NCI-H187 treated with DMSO at 0.1 percent for 48 hours (cell line): ENCODE measurements at regions not wholly inside any gene's neighbourhood (a gene's known extent, or its start where the extent isn't known, plus 50 kb on each side); places are given as distances from the start of the nearest gene placed in this dataset.
"Not testable (repeated sequence)": the region's sequence is repeated elsewhere in the genome, so short reads cannot be mapped to it uniquely, and the experiment has no call there.

Experiments used
- DNase-seq: peaks from one replicate; lab custom pipeline; 2025; lab: John Stamatoyannopoulos, UW

DNA sequence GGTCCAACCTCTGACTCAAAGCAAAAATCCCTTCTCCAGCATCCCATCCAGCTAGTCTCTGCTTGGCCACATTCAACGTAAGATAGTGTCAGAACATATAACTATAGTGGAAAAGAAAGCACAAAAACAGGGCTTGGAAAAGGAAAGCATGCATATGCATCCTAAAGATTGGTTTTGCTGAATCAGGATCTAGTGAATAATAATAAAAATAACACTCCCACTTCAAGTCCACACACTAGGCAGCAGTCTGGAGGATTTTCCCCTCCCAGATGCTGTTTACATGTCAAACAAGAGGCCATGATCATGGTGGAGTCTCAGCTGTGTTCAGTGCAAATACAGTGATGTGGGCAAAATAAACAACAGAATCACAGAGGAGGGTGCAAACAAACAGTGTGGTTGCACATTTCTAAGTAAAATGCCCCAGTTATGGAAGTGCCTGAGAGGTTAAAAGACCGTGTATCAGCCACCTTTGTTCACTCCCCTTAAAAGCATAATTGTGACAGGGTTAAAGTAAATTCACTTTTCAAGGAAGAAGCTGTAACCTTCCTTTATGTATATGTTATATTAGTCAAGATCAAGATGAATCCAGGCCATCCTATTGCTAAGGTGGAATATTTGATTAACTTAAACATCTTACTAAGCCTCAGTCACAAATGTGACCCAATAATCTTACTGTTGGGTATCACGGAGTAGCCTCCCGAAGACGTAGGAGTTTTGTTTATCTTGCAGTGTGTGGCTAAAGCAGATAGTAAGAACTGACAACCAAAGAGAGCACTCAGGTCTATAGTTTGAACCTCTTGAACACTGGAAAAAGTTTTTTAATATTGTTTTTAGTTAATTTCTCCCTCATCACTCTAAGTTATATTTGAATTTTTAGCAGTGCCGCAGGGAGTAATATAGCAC is 424.5 kb downstream of the SOX2 start:
- DNase-seq, result no peak

DNA sequence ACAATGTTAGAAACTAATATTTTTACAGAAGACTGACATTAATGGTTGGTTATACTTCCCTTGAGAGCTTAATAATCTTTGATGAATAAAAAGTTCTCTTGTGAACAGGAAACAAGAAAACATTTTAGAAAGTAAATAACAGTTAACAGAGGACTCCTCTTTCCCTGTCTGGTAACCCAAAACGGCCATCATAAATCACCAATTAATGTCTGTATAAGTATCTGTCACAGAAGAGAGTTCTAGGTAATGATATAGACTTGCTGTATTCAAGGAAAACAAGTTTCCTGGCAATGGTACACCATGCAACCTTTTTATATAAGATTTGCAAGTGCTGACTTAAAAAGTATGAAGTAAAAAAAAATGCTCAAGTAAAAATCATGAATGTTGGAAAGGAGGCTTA is 426.7 kb downstream of the SOX2 start:
- DNase-seq, result no peak

- no peak for DNase-seq
Observed at GRCh38 chr3:182139627-182140357, 428.1 kb downstream of the SOX2 start.

DNA sequence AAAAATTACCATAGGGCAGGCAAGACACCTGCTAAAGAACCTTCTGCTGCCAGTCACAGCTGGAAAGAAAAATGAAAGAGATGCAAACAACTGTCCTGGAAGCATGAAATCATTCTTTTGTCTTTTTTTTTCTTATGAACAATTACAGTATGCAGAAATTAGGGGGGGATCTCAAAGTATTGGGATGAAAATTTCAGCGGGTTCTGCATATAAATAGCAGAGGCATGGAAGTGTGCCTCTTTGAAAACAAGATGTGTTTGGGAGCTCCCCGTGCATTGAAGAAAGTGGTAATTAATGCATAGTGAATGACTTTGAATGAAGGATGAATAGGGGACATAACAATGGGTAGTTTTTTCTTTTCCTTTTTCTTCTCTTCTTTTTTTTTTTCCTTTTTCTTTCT is 431.2 kb downstream of the SOX2 start:
- DNase-seq, result no peak

GRCh38 chr3:182143903-182144302 is 432.2 kb downstream of the SOX2 start:
- DNase-seq, result no peak

DNA sequence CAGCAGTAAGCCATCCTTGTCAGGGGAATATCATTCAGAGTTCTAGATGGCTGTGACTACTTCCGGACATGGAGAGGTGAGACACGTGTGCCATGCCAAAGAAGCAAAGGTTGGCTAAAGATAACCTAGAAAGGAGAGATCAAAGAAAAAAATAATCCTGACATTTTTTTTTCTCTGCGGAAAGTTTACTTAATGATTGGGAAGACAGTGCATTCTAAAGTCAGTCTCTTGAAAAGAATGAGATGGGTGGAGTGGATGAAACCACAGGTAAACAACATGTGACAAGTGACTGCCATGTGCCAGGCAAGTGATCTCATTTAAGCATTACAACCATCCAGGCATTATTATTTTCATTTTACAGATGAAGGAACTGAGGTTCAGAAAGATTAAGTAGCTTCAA is 436.6 kb downstream of the SOX2 start:
- no peak for DNase-seq

DNA sequence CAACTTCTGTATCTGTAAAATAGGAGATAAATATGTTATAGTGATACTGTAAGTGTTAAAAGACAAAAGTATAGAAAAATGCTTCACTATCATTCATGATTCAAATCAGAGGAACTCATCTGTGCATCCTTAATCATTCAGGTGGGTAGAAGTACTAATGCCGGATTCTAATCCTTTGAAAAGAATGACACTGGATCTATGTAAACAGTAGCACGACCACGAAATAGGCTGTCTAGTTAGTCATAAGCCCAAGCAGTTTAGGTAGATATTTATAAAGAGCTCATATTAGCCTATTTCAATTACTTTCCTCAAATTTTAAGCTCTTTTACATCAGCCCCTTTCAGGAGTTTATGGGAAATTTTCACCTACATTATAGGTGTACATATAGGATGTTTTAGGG is 437.9 kb downstream of the SOX2 start:
- no peak for DNase-seq

DNA sequence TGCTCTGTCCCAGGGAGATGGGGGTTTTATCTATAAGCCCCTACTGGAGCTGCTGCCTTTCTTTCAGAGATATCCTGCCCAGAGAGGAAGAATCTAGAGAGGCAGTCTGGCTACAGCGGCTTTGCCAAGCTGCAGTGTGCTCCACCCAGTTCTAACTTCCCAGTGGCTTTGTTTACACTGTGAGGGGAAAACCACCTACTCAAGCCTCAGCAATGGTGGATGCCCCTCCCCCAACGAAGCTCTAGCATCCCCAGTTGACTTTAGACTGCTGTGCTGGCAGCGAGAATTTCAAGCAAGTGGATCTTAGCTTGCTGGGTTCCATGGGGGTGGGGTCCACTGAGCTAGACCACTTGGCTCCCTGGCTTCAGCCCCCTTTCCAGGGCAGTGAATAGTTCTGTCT is 444.6 kb downstream of the SOX2 start:
- DNase-seq, result not testable (repeated sequence)

GRCh38 chr3:182165234-182165633 is 453.5 kb downstream of the SOX2 start:
- DNase-seq, result no peak

GRCh38 chr3:182172534-182172933 is 460.8 kb downstream of the SOX2 start:
- DNase-seq, result no peak

GRCh38 chr3:182178488-182179200 is 466.9 kb downstream of the SOX2 start:
- DNase-seq, result no peak

DNA sequence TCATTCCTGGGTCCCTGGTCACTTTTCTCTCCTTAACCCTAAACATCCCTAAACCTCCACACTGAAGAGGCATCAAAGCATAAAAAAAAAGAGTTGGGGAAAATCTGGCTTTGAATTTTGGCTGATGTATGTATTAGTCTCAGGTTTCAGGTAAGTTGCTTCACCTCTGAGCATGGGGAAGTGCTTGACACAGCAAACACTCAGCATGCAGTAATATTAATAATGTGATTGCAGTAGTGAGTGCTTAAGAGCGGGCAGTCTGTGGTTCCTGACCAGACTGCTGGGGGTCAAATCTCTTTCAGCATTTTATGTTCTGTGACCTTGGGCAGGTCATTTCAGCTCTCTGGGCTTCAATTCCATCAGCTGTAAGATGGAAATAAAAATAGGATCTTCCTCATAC is 467.9 kb downstream of the SOX2 start:
- no peak for DNase-seq

GRCh38 chr3:182180654-182181385 is 469.1 kb downstream of the SOX2 start:
- no peak for DNase-seq

DNA sequence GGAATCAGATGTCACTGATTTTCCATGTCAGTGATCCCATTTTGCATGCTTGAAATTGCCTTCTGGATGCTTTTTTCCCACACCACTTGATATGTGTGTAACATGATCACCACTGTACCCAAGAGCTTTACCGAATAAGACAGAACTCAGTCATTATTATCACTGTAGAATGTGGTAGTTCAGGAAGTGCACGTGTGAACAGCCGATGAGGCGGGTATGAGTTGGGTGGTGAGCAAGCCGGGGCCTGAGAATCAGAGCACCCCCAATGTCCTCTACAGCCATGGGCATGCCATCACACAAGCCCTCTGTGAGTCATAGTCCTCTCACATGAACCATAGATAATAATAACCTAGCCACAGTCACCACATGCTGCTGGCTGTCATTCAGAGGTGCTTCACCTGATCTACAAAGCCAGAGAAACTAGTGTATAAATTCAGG is 470.8 kb downstream of the SOX2 start:
- DNase-seq, result peak; percentile 61

GRCh38 chr3:182183716-182184430 is 472.1 kb downstream of the SOX2 start:
- DNase-seq, result no peak

- DNase-seq, result no peak
Observed at GRCh38 chr3:182185313-182185712, 473.6 kb downstream of the SOX2 start.

GRCh38 chr3:182190056-182190455 is 478.3 kb downstream of the SOX2 start:
- no peak for DNase-seq

DNA sequence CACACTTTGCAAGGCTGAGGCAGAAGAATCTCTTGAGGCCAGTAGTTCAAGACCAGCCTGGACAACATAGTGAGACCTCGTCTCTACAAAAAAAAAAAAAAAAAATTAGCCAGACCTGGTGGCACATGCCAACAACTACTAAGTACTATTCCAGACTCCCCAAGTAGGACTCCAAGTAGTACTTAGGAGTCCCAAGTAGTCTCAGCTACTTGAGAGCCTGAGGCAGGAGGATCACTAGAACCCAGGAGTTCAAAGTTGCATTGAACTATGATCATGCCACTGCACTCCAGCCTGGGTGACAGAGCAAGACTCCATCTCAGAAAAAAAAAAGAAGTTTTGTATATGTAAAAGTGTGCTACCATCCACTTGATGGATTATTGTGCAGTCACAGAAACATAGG is 486.6 kb downstream of the SOX2 start:
- no peak for DNase-seq

DNA sequence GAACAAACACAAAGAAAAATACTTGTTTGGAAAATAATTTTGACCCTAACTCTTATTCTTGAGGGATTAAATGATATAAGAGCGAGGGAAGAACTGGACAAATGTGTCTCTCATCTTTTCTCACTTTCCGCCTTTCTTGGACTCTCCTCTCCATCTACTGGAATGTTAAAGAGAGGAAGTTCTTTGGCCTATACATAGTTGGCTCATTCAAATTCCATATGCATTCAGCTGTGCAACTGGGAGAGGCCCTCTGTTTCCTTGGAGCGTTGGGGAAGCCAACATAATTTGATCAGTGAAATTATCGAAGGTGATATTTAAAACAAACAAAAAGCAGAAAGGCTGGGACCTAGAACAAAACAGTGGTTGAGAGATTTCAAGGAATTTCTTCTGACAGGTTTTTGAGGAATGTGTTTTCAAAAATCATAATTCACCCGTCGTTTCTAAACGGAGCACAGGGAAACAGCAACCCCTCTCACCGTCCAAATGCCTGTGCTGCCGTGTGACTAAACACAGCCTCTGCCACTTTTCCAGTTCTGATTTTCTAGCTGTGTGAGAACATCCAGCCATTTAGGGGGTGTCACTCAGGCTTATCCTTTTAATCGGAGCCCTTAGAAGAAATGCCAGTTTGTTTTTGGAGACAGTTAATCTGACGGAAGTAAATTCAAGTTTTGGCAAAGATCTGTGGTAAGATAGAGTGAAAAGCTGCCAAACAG is 489.9 kb downstream of the SOX2 start:
- no peak for DNase-seq

DNA sequence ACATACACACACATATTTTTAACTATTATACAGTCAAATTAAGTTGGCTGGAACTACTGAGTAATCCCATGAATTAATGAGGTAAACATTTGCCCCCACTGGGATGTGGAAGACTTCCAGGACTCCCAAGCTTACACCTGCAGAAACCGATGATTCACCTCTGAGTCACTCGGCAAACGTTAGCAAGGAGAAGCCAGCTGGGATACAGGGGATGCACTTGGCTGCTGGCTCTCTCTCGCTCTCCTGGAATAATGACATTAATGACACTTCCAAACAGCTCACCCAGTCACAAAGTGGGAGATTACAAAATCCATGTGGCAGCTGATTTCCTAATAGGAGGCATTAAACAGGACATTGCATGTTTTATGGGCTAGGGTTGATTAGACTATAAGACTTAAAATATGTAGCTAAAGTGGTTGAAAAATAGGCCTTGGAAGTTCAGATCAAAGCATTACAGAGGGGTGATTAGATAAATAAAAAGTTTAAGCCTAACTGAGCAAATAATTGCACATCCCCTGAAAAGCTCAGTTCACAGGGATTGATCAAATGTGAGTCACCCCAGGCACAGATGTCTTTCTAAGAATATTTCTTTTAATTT is 500.9 kb downstream of the SOX2 start:
- DNase-seq, result no peak
